ENCODE measurements at regions not wholly inside any gene's neighbourhood (a gene's known extent, or its start where the extent isn't known, plus 50 kb on each side); places are given as distances from the start of the nearest gene placed in this dataset.
A peak's percentile ranks its signal among the peaks of the same experiment; 100 is the strongest.

GRCh38 chr15:31227235-31227634, 99.4 kb upstream of the KLF13 start:
- intact Hi-C loops (cut with DNase I): no loop called here
- H3K27ac ChIP-seq: no peak overlapping the region
- no peak overlapping the region for H3K4me3 ChIP-seq
- WGBS (ENCODE audit: insufficient coverage, low coverage, low lambda C conversion rate, missing lambda C conversion rate): 70% methylated on average over 2 of the region's 2 CpGs
- H3K27me3 ChIP-seq: no peaks in the 10 kb centered on the region
- DNase-seq (no peak), ATAC-seq (no peak)
- TF ChIP-seq CTCF (IDR thresholded peaks at IDR 0.05): no peak
- no peaks in the 10 kb centered on the region for H3K4me1 ChIP-seq
- H3K36me3 ChIP-seq: no peaks in the 10 kb centered on the region
- H3K9me3 ChIP-seq: no peaks in the 10 kb centered on the region

- intact Hi-C loops (cut with DNase I): no loop called here
- no peak for ATAC-seq
- no peak overlapping the region for H3K4me3 ChIP-seq
- DNase-seq: no peak
- H3K9me3 ChIP-seq: no peaks in the 10 kb centered on the region
- no peak for TF ChIP-seq POLR2A (IDR thresholded peaks at IDR 0.05)
- no peak for TF ChIP-seq CTCF (IDR thresholded peaks at IDR 0.05)
- WGBS (ENCODE audit: insufficient coverage, low coverage, low lambda C conversion rate, missing lambda C conversion rate): 65% methylated on average over 6 of the region's 7 CpGs
- no peaks in the 10 kb centered on the region for H3K27me3 ChIP-seq
- no peaks in the 10 kb centered on the region for H3K36me3 ChIP-seq
- H3K4me1 ChIP-seq: no peaks in the 10 kb centered on the region
- H3K27ac ChIP-seq: no peak overlapping the region
Observed at GRCh38 chr15:31228011-31228484, 98.6 kb upstream of the KLF13 start.

GRCh38 chr15:31228980-31229826, 97.4 kb upstream of the KLF13 start:
- DNase-seq (peak; percentile 57 to 75 (median 68)), ATAC-seq (peak; percentile 92 to 96 (median 92))
- intact Hi-C loops (cut with DNase I): no loop called here
- no peaks in the 10 kb centered on the region for H3K36me3 ChIP-seq
- H3K27me3 ChIP-seq: no peaks in the 10 kb centered on the region
- H3K4me3 ChIP-seq: peak overlapping the region in 1 of 3 donors; percentile 6
- 100% methylated on average over 3 of the region's 8 CpGs for WGBS (ENCODE audit: insufficient coverage, low coverage, low lambda C conversion rate, missing lambda C conversion rate)
- TF ChIP-seq POLR2A (IDR thresholded peaks at IDR 0.05) (peak; percentile 26), CTCF (IDR thresholded peaks at IDR 0.05) (no peak)
- no peaks in the 10 kb centered on the region for H3K4me1 ChIP-seq
- H3K27ac ChIP-seq: no peak overlapping the region
- H3K9me3 ChIP-seq: no peaks in the 10 kb centered on the region

- no peak overlapping the region for H3K27ac ChIP-seq
- peaks cover 0 to 3% (median under 1%) of the 10 kb centered on the region in 4 donors for H3K4me1 ChIP-seq
- no peak overlapping the region for H3K4me3 ChIP-seq
- ATAC-seq (no peak), DNase-seq (no peak)
- H3K9me3 ChIP-seq: no peaks in the 10 kb centered on the region
- intact Hi-C loops (cut with DNase I): no loop called here
- no CpG with 5 or more reads among the region's 6 CpGs for WGBS (ENCODE audit: insufficient coverage, low coverage, low lambda C conversion rate, missing lambda C conversion rate)
- TF ChIP-seq POLR2A (IDR thresholded peaks at IDR 0.05): no peak
- no peak for TF ChIP-seq CTCF (IDR thresholded peaks at IDR 0.05)
- no peaks in the 10 kb centered on the region for H3K36me3 ChIP-seq
- no peaks in the 10 kb centered on the region for H3K27me3 ChIP-seq
Observed at GRCh38 chr15:31230630-31231485, 95.8 kb upstream of the KLF13 start.

All from right lobe of liver (tissue), 6 donors.